ENCODE measurements at regions not wholly inside any gene's neighbourhood (a gene's known extent, or its start where the extent isn't known, plus 50 kb on each side); places are given as distances from the start of the nearest gene placed in this dataset.

DNA sequence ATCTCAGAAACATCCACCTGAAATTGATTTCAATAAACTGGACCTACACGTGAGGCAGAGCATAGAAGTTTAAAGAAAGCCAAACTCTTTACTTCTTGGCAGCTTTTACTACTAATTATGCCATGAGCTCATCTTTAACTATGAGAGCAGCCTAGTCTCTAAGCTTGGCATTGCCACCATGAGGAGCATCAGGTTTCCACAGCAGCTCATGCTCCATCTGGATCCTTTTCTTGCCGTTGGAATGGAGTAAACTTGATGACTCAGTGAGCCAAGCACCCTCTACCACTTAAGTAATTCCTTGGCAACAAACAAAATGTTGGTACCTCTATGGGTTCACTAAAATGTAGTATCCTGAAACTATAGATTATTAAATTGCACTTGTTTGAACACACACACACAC lies 583.2 kb downstream of the EPHA3 start:
- TF ChIP-seq CTCF (IDR thresholded peaks at IDR 0.05; ENCODE audit: low read depth, low read length) (no peak), EZH2phosphoT487 (IDR thresholded peaks at IDR 0.05; ENCODE audit: low read depth) (no peak)
- Histone ChIP-seq H3K9me3 (ENCODE audit: insufficient read depth, low read length) (no peaks in the 10 kb centered on the region), H3K27ac (ENCODE audit: low read length) (no peak overlapping the region), H3K36me3 (replicated peaks; ENCODE audit: low read depth, low read length) (no peaks in the 10 kb centered on the region), H3K9ac (ENCODE audit: low read length) (no peak overlapping the region), H4K20me1 (ENCODE audit: insufficient read depth, low read length) (no peaks in the 10 kb centered on the region), H2AFZ (ENCODE audit: low read depth, low read length) (no peak overlapping the region), H3K4me3 (ENCODE audit: low read length) (no peak overlapping the region), H3K4me1 (ENCODE audit: low read length) (no peaks in the 10 kb centered on the region), H3K4me2 (ENCODE audit: low read length) (no peak overlapping the region), H3K79me2 (ENCODE audit: low read length) (no peaks in the 10 kb centered on the region), H3K27me3 (ENCODE audit: low read depth, low read length) (no peaks in the 10 kb centered on the region)

DNA sequence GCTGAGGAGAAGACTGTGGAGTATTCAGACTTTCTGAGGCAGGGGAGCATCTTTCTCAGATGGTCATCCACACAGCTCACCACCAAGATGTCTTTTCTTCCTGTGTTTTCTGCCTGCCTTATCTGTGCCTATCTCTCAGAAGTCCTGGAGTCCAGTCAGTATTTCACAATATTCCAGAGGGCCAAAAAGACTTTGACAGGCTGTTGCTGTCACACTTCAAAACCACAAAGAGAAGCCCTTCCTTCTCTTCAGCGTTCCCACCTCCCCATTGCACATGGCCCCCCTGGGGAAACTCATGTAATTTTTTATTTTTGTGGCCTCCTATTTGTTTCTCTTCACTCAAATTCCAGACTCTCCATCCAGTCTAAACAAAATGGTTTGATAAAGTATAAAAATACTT lies 585.2 kb downstream of the EPHA3 start:
- Histone ChIP-seq H2AFZ (ENCODE audit: low read depth, low read length) (no peak overlapping the region), H3K9ac (ENCODE audit: low read length) (no peak overlapping the region), H3K9me3 (ENCODE audit: insufficient read depth, low read length) (no peaks in the 10 kb centered on the region), H3K36me3 (replicated peaks; ENCODE audit: low read depth, low read length) (no peaks in the 10 kb centered on the region), H3K4me2 (ENCODE audit: low read length) (no peak overlapping the region), H3K27me3 (ENCODE audit: low read depth, low read length) (no peaks in the 10 kb centered on the region), H3K27ac (ENCODE audit: low read length) (no peak overlapping the region), H3K4me3 (ENCODE audit: low read length) (no peak overlapping the region), H3K4me1 (ENCODE audit: low read length) (0 out of 2 replicates have a peak, but pooled peaks cover 1% of the 10 kb centered on the region), H4K20me1 (ENCODE audit: insufficient read depth, low read length) (no peaks in the 10 kb centered on the region), H3K79me2 (ENCODE audit: low read length) (no peaks in the 10 kb centered on the region)
- TF ChIP-seq CTCF (IDR thresholded peaks at IDR 0.05; ENCODE audit: low read depth, low read length) (no peak), EZH2phosphoT487 (IDR thresholded peaks at IDR 0.05; ENCODE audit: low read depth) (no peak)

GRCh38 chr3:89697321-89697916 lies 590.0 kb downstream of the EPHA3 start:
- TF ChIP-seq CTCF (IDR thresholded peaks at IDR 0.05; ENCODE audit: low read depth, low read length) (no peak), EZH2phosphoT487 (IDR thresholded peaks at IDR 0.05; ENCODE audit: low read depth) (no peak)
- no peak overlapping the region for H3K27ac ChIP-seq (ENCODE audit: low read length)

DNA sequence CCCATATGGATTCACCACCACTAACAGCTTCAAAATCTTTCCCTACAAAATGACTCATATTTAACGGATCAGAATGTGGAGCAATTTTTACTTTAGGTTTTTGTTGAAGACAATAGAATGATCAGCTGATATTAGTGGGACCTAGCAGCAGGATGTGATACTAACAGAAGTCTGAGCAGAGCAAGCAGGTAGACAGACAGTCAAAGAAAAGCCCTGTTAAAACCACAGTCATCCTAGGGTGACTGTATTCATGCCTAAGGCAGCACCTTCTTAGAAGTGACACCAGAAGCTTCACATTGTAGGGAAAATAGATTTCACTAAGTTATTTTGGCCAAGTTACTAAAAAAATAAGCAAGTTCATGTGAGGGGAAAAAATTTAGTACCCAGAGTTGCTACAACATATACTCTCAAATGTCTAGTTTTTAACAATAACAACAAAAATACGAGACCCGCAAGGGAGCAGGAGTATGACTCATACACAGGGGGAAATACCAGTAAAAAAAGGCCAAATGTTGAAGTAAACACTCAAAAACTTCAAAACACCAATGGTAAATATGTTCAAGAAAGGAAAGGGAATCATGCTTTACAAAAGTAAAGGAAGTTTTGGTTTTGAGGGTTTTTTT lies 590.9 kb downstream of the EPHA3 start:
- H2AFZ ChIP-seq (ENCODE audit: low read depth, low read length): no peak overlapping the region
- H3K36me3 ChIP-seq (replicated peaks; ENCODE audit: low read depth, low read length): no peaks in the 10 kb centered on the region

More at GRCh38 chr3:89697321-89697916, 590.0 kb downstream of the EPHA3 start:
- Histone ChIP-seq H3K79me2 (ENCODE audit: low read length) (no peaks in the 10 kb centered on the region), H3K4me2 (ENCODE audit: low read length) (no peak overlapping the region), H3K36me3 (replicated peaks; ENCODE audit: low read depth, low read length) (no peaks in the 10 kb centered on the region), H3K9me3 (ENCODE audit: insufficient read depth, low read length) (no peaks in the 10 kb centered on the region), H3K9ac (ENCODE audit: low read length) (no peak overlapping the region), H3K27me3 (ENCODE audit: low read depth, low read length) (no peaks in the 10 kb centered on the region), H3K4me1 (ENCODE audit: low read length) (peaks cover 11% of the 10 kb centered on the region; the same call in 1 of the 2 replicates), H3K4me3 (ENCODE audit: low read length) (no peak overlapping the region), H2AFZ (ENCODE audit: low read depth, low read length) (no peak overlapping the region), H4K20me1 (ENCODE audit: insufficient read depth, low read length) (no peaks in the 10 kb centered on the region)

More for the DNA sequence above, 590.9 kb downstream of the EPHA3 start:
- Histone ChIP-seq H3K4me2 (ENCODE audit: low read length) (peak overlapping the region; percentile 29), H3K4me1 (ENCODE audit: low read length) (peaks cover 11% of the 10 kb centered on the region; the same call in 1 of the 2 replicates), H3K79me2 (ENCODE audit: low read length) (no peaks in the 10 kb centered on the region), H3K9ac (ENCODE audit: low read length) (no peak overlapping the region), H3K27me3 (ENCODE audit: low read depth, low read length) (no peaks in the 10 kb centered on the region), H4K20me1 (ENCODE audit: insufficient read depth, low read length) (no peaks in the 10 kb centered on the region), H3K4me3 (ENCODE audit: low read length) (no peak overlapping the region), H3K27ac (ENCODE audit: low read length) (no peak overlapping the region), H3K9me3 (ENCODE audit: insufficient read depth, low read length) (no peaks in the 10 kb centered on the region)
- TF ChIP-seq EZH2phosphoT487 (IDR thresholded peaks at IDR 0.05; ENCODE audit: low read depth) (no peak), CTCF (IDR thresholded peaks at IDR 0.05; ENCODE audit: low read depth, low read length) (no peak)

Data from OCI-LY3 (cell line).